ENCODE measurements at regions not wholly inside any gene's neighbourhood (a gene's known extent, or its start where the extent isn't known, plus 50 kb on each side); places are given as distances from the start of the nearest gene placed in this dataset.
A peak's percentile ranks its signal among the peaks of the same experiment; 100 is the strongest.
"Not testable (repeated sequence)": the region's sequence is repeated elsewhere in the genome, so short reads cannot be mapped to it uniquely, and the experiment has no call there.

- intact Hi-C loops (cut with DNase I); H3K4me1 ChIP-seq; DNase-seq; H3K36me3 ChIP-seq; H3K27ac ChIP-seq; H3K4me3 ChIP-seq (replicated peaks in 1 of 3); H3K27me3 ChIP-seq; H3K9me3 ChIP-seq: not testable (repeated sequence)
- 28 to 37% methylated on average over 5 of the region's 5 CpGs for WGBS, 2 donors
Observed at GRCh38 chr21:10270211-10270610, 251.2 kb upstream of the TPTE start.

- not testable (repeated sequence) for DNase-seq
- 60 to 65% methylated on average over 4 of the region's 4 CpGs for WGBS, 2 donors
Observed at GRCh38 chr21:10271666-10272207, 249.6 kb upstream of the TPTE start.

GRCh38 chr21:10272216-10272615 lies 249.2 kb upstream of the TPTE start:
- no peak for DNase-seq

More at GRCh38 chr21:10271666-10272207, 249.6 kb upstream of the TPTE start:
- H3K4me3 ChIP-seq (replicated peaks in 1 of 3); H3K4me1 ChIP-seq; H3K36me3 ChIP-seq; intact Hi-C loops (cut with DNase I); H3K9me3 ChIP-seq; H3K27ac ChIP-seq; H3K27me3 ChIP-seq: not testable (repeated sequence)

GRCh38 chr21:10273196-10273595 lies 248.2 kb upstream of the TPTE start:
- H3K4me3 ChIP-seq (replicated peaks in 1 of 3), result no peak overlapping the region
- H3K27ac ChIP-seq, result no peak overlapping the region
- no peaks in the 10 kb centered on the region for H3K9me3 ChIP-seq
- no peak for DNase-seq
- H3K4me1 ChIP-seq, result no peaks in the 10 kb centered on the region
- WGBS, 2 donors, result 39% methylated on average over 2 of the region's 2 CpGs; no CpG with 5 or more reads in 1 of the 2 donors
- H3K36me3 ChIP-seq, result no peaks in the 10 kb centered on the region
- intact Hi-C loops (cut with DNase I), result no loop called here
- TF ChIP-seq POLR2A (IDR thresholded peaks at IDR 0.05), result no peak
- no peaks in the 10 kb centered on the region for H3K27me3 ChIP-seq

More at GRCh38 chr21:10272216-10272615, 249.2 kb upstream of the TPTE start:
- no peaks in the 10 kb centered on the region for H3K4me1 ChIP-seq
- H3K9me3 ChIP-seq, result no peaks in the 10 kb centered on the region
- no peak overlapping the region for H3K27ac ChIP-seq
- no peak overlapping the region for H3K4me3 ChIP-seq (replicated peaks in 1 of 3)
- no peaks in the 10 kb centered on the region for H3K27me3 ChIP-seq
- no peaks in the 10 kb centered on the region for H3K36me3 ChIP-seq
- intact Hi-C loops (cut with DNase I), result no loop called here
- WGBS, 2 donors, result 44 to 57% methylated on average over 5 of the region's 5 CpGs
- TF ChIP-seq POLR2A (IDR thresholded peaks at IDR 0.05) (no peak), CTCF (IDR thresholded peaks at IDR 0.05) (no peak)

- H3K9me3 ChIP-seq; H3K27me3 ChIP-seq; H3K4me3 ChIP-seq (replicated peaks in 1 of 3); intact Hi-C loops (cut with DNase I); H3K27ac ChIP-seq; H3K4me1 ChIP-seq; H3K36me3 ChIP-seq: not testable (repeated sequence)
- DNase-seq, result peak in 1 of 2 donors; percentile 1
- 44 to 57% methylated on average over 3 of the region's 3 CpGs for WGBS, 2 donors
Observed at GRCh38 chr21:10273794-10274338, 247.5 kb upstream of the TPTE start.
